NCI-H2196 (cell line): ENCODE measurements at regions not wholly inside any gene's neighbourhood (a gene's known extent, or its start where the extent isn't known, plus 50 kb on each side); places are given as distances from the start of the nearest gene placed in this dataset.
"Not testable (repeated sequence)": the region's sequence is repeated elsewhere in the genome, so short reads cannot be mapped to it uniquely, and the experiment has no call there.

Experiments used
- DNase-seq: peaks from one replicate; lab custom pipeline; 2025; ENCODE audit not compliant: unreplicated experiment; lab: John Stamatoyannopoulos, UW

DNA sequence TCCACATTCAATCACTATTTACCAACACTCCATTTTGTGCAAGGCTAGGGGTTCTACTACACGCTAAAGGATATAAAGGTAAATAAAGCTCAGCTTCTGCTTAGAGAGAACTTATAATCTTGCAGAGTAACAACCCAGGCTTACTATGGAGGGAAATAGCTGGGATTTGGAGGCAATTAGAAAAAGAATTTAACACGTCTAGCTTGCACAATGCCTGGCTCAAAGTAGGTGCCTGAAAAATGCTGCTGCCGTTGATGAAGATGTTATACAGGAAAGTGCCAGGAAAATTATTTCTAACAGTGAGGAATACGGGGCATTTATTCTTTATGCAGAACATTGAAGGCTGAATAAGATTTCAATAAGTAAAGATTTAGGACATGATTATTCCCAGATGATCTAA is 214.2 kb downstream of the KITLG start:
- no peak for DNase-seq

DNA sequence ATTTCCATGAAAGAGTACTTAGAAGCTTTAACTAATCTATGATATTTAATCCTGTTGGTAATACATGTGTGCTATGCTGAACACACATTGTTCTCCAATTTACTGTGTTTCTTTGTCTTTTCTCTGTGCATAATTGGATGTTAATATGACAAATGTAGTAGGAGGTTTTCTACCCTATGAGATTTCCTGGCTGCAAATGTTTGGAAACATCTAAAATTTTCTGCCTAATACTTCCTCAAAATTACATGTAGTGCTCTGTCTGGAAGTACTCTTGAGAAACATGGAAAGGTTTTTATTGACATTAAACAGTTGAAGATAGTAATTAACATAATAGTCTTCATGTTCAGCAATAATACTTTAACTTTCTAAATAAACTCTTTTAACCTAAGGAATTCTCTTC is 213.0 kb downstream of the KITLG start:
- no peak for DNase-seq

DNA sequence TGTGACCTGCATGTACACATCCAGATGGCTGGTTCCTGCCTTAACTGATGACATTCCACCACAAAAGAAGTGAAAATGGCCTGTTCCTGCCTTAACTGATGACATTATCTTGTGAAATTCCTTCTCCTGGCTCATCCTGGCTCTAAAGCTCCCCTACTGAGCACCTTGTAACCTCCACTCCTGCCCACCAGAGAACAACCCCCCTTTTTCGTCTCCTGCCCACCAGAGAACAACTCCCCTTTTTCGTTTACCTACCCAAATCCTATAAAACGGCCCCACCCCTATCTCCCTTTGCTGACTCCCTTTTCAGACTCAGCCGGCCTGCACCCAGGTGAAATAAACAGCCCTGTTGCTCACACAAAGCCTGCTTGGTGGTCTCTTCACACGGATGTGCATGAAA is 212.2 kb downstream of the KITLG start:
- not testable (repeated sequence) for DNase-seq

DNA sequence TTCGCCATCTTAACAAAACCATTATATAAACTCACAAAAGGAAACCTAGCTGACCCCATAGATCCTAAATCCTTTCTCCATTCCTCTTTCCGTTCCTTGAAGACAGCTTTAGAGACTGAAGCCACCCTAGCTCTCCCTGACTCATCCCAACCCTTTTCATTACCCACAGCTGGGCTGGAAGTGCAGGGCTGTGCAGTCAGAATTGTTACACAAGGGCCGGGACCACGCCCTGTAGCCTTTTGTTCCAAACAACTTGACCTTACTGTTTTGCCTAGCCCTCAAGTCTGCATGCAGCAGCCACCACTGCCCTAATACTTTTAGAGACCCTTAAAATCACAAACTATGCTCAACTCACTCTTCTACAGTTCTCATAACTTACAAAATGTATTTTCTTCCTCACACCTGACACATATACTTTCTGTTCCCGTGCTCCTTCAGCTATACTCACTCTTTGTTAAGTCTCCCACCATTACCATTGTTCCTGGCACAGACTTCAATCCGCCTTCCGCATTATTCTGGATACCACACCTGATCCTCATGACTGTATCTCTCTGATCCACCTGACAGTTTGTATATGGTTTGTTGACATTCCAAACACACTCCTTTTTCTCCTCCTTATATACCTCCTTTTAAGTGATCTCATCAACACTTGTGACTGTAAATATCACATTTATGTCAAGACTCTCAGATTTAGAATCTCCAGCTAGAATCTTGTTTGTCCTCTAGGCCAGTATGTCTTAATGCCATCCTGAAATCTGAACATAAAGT is 208.7 kb downstream of the KITLG start:
- DNase-seq, result no peak

DNA sequence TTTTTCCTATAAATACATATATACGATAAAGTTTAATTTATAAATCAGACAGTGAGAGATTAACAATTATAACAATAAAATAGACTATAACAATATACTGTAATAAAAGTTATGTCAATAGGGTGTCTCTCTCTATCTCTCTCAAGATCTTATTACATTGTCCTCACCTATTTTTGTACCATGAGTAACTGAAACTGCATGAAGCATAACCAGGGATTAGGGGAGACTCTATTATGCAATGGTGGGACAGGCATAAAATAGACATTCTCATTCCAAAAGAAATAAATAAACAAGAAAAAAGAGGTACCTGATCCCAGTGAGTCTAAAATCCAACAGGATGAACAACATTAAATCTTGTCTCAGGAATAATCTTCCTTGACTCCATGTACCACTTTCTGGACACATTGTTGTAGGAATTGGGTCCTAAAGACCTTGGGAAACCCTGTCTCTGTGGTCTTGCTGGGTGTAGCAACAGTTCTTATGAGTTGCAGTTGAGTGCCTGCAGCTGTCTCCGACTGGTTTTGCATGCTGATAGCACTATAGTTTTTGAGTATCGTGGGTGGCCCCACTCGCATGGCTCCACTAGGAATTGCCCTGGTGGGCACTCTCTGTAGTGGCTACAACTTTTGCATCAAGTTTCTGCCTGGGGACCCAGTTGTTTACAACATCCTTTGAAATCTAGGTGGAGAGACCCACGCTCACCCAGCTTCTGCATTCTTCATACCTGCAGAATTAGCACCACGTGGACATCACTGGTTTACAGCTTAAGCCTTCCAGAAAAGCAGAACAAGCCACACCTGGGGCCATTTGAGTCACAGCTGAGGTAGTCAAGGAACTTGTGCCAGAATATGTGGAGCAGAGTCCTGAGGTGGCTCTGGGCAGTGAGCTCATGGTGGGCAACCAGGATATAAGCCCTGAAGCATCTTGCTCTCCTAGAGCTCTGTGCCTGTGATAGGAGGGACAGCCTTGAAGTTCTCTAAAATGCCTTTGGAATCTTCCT is 204.7 kb downstream of the KITLG start:
- no peak for DNase-seq

DNA sequence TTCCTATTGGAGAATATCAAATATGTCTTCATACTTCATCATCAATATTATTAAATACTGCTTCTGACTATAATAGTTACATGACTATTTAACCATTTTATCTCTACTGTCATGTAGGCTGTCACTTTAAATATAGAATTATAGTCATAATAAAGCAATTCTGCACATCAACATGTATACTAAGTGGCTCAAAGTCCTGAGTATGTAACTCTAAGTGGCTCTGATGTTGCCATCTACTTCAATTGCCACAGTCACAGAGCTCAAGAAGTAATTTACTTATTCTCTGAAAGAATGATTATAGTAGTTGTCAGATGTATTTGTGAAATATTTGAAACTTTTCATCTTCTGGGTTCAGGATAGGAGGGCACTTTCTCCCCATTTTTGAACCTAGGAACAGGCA is 202.3 kb downstream of the KITLG start:
- no peak for DNase-seq

DNA sequence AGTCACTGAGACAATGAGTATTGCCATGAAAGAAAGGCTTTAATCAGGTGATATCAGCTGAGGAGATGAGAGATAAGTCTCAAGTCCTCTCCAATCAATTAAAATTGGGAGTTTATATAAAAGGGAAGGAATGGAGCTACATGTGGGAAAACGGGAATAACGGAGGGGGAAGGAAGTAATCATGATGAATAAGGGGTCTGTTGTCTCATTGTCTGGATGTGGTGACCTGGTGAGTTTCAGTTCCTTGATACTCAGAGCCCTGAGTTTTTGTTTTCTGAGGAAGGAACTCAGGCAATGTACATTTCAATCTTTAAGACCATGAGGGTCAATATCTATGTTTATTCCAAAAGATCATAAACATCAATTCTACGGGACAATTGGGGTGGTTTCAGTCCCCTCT is 198.8 kb downstream of the KITLG start:
- no peak for DNase-seq

DNA sequence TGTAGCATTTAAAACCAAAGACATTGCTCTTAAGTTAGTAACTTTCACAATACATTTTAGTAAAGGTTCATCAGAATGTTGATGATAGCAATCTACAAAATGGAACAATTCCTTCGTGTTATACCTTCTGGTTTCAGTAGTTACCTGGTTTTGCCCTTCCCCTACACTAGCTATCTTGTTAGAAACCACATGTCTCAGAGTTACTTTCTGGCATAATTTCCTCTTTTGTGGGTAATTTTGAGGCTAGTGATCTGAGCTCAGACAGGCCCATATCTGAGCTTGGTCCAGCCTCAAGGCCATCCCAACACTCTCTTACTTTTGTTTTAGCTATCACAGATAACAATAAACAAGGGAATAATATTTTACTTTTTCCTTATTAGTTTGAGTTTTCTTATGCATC is 196.9 kb downstream of the KITLG start:
- DNase-seq, result no peak

DNA sequence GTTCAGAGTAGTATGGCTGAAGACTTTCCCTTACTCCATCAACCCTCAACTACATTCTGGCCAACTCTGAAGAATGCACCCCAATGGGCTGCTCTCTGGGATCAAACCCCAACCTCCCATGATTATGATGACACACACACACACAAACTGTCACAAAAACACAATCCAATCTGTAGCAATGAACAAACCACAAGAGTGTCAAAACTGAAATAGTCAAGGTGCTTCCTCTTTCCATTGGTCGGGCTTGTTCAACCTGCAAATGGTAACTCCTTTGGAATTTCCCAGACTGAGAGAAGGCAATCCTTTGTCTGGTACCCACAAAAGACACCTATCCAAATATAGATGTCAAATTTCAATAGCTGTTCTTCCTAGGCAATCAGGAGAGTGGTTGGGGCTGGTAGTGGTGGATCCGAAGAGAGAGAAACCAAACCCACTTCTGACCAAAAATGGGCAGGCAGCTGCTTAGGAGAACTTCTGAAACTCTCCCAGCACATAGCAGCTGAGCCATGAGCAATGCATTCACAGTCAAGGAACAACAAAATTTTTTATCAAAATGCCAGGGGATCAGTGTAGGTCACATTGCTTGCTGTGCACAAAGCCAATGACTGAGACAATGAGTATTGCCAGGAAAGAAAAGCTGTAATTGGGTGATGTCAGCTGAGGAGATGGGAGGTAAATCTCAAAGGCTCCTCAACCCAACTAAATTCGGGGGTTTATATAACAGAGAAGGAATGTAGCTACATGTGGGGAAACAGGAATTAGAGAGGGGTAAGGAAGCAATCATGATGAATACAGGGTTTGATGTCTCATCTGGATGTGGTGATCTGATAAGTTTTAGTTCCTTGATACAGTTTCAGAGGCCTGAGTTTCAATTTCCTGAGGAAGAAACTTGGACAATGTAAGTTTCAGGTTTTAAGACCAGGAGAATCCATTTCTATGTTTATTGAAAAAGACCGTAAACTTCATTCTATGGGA is 191.4 kb downstream of the KITLG start:
- no peak for DNase-seq

DNA sequence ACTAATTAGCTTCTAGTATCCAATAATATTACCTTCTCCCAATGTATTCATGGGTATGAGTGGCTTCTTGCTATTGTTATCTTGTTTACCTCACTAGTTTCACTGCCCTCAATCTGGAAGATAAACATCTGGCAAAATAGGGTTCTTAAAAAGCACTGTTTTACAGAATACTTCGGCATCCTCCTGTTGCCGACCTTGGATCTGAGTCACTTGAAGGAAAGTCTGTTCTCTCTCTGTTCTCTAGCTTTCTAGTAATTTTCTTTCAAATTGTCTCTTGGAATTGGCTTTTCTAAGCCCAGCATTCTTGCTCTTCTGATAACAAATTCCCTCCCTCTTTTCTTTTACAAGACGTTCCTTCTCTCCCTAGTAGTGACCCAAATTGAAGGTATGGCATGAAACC is 189.5 kb downstream of the KITLG start:
- no peak for DNase-seq

DNA sequence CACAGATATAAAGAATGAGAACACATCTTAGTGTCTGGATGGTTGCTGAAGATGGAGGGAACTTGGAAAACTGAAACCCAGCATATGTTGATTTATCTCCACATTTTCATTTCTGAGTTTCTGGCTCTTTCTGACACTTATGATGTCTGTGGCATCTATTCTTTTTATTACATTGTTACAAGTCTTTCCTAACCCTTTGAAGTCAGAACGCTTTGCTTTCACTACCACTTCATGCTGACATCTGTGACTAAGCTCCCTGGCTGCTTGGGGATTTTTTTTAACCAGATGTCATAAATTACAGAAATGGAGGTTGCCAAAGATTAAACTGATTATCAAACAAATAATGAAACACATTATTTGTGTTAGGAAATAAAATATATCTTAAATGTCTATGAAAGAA is 188.7 kb downstream of the KITLG start:
- no peak for DNase-seq

DNA sequence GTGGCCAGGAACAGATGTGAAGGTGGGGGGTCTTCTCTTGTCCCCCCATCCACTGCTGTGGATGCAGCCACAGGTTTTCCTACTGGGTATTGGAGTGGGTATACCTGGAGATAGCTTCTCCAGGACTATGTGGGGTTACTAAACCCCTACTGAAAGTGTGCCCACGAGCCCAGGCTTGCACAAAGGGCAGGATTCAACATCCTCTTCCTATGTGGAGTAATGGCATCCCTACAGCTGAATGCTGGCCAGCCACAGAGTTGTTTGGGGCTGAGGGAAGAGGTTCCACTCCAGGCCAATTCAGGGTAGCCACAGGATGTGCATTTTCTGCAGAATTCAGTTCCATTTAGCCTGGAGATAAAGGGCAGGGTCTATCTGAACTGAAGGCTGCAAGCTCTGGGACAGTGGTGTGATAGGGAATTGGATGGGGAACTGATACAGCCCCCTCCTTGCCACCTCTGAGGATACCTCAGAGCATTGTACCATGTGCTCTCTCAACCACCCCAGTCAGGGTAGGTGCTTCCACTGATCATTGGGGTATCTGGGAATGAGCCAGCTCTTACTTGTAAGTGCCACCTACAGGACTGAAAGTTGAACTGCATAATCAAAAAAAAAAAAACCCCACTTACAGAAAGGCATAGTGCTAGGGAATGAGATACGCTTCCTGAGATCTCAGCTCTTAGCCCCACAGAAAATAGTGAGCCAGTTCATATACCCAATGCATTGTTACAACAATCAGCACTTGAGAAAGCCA is 187.1 kb downstream of the KITLG start:
- no peak for DNase-seq

DNA sequence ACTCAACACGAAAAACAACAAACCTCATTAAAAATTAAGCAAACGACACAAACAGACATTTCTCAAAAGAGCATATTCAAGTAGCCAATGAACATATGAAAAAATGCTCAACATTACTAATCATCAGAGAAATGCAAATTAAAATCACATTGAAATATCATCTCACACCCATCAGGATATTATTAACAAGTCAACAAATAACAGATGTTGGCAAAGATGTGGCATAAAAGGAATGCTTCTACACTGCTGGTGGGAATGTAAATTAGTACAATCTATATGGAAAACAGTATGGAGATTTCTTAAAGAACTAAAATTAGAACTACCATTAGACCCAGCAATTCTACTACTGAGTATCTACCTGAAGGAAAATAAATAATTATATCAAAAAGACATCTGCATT is 182.2 kb downstream of the KITLG start:
- no peak for DNase-seq

DNA sequence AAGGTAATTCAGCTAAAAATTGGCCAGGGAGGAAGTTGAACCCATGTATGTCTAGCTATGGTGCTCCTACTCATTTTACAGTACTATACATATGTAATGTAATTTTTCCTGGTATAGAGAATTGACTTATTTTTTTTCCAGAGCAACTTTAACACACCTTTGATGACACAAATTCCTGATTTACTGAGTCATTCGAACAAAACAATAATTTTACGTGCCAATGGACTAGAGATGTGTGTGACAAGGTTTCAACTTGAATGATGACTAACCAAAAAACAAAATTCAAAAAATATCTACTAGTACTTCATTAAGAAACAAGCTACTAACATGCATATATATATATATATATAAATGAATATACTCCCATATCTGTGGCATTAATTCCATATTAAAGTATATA is 180.5 kb downstream of the KITLG start:
- no peak for DNase-seq

DNA sequence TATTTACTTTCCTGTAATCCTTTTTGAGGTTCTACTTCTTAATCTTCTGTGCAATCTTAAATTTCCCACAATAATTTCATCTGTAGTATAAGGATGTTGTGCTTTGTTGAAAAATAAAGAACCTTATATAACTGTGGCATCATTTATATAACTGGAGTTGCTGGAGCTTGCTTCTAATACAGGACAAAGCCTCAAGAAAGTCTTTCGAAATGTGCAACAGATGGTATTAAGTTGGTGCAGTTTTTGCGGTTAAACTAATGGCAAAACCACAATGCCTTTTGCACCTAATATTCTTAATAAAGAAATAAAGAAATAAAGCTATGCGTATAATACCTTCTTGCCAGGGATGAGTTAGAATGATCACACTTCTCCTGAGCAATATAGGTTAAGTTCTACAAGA is 180.0 kb downstream of the KITLG start:
- no peak for DNase-seq

DNA sequence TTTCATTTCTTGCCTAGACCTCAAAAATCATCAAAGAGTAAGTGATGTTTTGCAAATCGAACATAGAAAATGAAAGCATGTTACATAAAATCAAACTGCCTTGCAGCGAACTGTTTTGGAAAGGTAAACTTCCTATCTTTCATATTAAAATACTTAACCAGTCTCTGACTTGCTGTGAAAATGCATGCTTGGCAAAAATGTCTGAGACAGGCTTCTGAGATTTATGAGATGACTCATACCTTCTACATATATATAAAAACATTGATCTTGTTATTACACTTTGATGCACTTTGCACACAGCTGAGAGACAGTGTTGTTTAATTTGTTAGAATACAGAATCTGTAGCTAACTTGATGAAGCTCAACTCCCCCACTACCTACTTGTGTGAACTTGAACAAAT is 179.1 kb downstream of the KITLG start:
- DNase-seq, result no peak

DNA sequence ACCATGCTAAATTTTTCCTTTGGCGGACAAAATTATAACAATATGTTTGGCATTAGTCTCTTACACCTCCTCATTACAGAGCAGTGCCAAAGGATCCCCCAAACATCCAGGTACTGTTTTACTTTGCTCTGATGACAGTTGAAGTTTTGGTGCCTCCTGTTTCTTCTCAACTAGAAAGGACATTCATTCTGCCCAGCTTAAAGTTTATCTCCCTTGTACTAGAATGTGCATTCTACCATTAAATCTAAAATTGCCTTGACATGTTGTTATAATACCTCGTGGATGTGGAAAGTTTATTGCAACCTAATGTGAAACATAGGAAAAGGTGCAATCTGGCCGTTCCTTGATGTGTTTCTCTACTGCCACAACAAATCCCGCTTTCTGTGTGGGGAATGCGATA is 173.4 kb downstream of the KITLG start:
- DNase-seq, result no peak

DNA sequence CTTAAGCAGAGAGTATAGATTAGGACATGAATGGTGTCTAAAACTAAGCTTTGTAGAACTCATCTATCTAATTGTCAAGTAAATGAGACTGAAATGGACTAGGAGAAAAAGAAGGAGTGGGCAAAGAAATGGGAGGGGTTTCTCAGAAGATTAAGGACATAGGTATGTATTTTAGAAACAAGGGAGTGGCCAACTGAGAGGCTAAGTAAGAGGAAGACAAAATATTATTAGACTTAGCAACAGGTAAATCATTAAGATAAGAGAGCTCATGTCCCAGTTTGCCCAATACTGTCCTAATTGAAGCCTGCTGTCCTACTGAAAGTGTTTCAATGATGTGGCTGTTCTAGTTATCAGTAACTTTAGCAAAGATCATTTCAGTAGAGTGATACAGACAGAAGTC is 171.4 kb downstream of the KITLG start:
- no peak for DNase-seq

DNA sequence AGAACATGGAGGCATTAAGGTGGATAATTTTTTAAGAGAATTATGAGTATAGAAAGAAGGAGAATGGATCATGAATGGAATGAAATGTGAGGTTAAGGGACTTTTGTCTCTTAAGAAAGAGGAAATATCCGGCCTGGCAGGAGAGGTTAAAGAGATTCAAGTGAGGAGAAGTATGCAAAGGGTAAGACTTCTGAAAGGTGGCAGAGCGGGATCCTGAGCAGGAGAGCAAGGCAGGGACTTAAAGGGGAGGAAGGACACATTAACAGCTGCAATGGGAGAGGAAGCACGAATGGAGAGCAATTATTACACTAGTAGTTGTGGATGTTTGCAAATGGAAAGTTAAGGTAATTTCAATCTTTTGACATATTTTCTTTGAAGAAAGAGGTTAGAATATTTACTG is 171.0 kb downstream of the KITLG start:
- DNase-seq, result no peak

DNA sequence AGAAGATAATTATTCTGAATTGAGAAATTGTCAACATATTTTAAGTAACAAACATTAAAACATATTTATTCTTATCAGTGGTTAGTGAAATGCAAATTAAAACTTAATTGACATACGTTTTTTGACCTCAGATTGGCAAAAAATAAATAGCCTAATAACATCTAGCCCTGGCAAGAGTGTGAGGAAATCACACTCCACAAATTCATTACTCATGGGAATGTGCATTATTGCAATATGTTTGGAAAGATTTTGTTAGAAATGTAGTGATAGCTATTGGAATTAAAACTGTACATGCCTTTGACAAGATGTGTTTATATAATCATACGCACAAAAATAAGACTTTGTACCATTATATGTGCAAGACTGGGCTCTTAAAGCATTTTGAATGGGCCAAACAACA is 168.6 kb downstream of the KITLG start:
- DNase-seq, result no peak
